Lung (tissue), 11 donors: ENCODE measurements at regions not wholly inside any gene's neighbourhood (a gene's known extent, or its start where the extent isn't known, plus 50 kb on each side); places are given as distances from the start of the nearest gene placed in this dataset.

Source experiments
- ATAC-seq: fragments of 200-7000 bp; cut with Tn5 transposase; one replicate; pipeline ENCODE4 v1.9.1; 2020; ENCODE audit warnings: moderate number of reproducible peaks; ENCODE audit not compliant: insufficient read depth, low FRiP score
- DNase-seq, 3 donors: peaks; one replicate each; pipeline ENCODE4 v3.0.0-alpha.2; 2013 to 2017
- H3K27ac ChIP-seq, 2 donors: one replicate each; pipeline ENCODE4 v1.5.1; 2013; ENCODE audit warnings: mild to moderate bottlenecking in 2 of 2, moderate library complexity in 2 of 2, control low read depth in 1 of 2, inconsistent platforms in 1 of 2, low read depth in 1 of 2, low read length in 1 of 2
- H3K27me3 ChIP-seq, 3 donors: one replicate each; pipeline ENCODE4 v1.5.1; 2013; ENCODE audit warnings: low read length in 2 of 3; ENCODE audit not compliant: control insufficient read depth in 3 of 3, insufficient read depth in 3 of 3
- H3K36me3 ChIP-seq, 4 donors: one replicate each; pipeline ENCODE4 v1.5.1; 2013; ENCODE audit warnings: low read length in 4 of 4, mild to moderate bottlenecking in 1 of 4, moderate library complexity in 1 of 4; ENCODE audit not compliant: control insufficient read depth in 4 of 4, insufficient read depth in 4 of 4
- H3K4me1 ChIP-seq, 5 donors: one replicate each; pipeline ENCODE4 v1.5.1; 2013; ENCODE audit warnings: low read length in 5 of 5, mild to moderate bottlenecking in 2 of 5, moderate library complexity in 1 of 5; ENCODE audit not compliant: control insufficient read depth in 5 of 5, insufficient read depth in 5 of 5
- H3K4me3 ChIP-seq: one replicate; pipeline ENCODE4 v1.5.1; 2013; ENCODE audit warnings: mild to moderate bottlenecking, control low read depth, moderate library complexity
- H3K9ac ChIP-seq, 2 donors: one replicate each; pipeline ENCODE4 v1.5.1; 2013; ENCODE audit warnings: low read length in 2 of 2, control low read depth in 1 of 2; ENCODE audit not compliant: insufficient read depth in 1 of 2
- H3K9me3 ChIP-seq, 4 donors: one replicate each; pipeline ENCODE4 v1.5.1; 2013; ENCODE audit warnings: low read length in 3 of 4, mild to moderate bottlenecking in 1 of 4, moderate library complexity in 1 of 4; ENCODE audit not compliant: control insufficient read depth in 4 of 4, insufficient read depth in 3 of 4
- CTCF ChIP-seq: IDR thresholded peaks from 2 replicates; pipeline ENCODE4 v1.5.1; 2012; ENCODE audit warnings: mild to moderate bottlenecking; ENCODE audit errors: control extremely low read depth, extremely low read depth
- WGBS, 2 donors: extraction: QIAGEN DNeasy Blood & Tissue Kit; methylation state at CpG; one replicate each; pipeline ENCODE4 v1.1.7; 2013; 5-methylcytosine and 5-hydroxymethylcytosine counted together
- donor health status: control.
- donor health status: control.
- donor health status: Bipolar disorder and iron deficiency.
- donor health status: healthy.
- donor health status: DM: yes; HTN: yes; CAD: no.

- no peak overlapping the region for H3K27ac ChIP-seq
- no peaks in the 10 kb centered on the region for H3K36me3 ChIP-seq
- DNase-seq (no peak), ATAC-seq (no peak)
- no peak overlapping the region for H3K4me3 ChIP-seq
- H3K27me3 ChIP-seq, result no peaks in the 10 kb centered on the region
- H3K9me3 ChIP-seq, result no peaks in the 10 kb centered on the region
- H3K9ac ChIP-seq, result no peak overlapping the region
- TF ChIP-seq CTCF, result no peak
- 84 to 89% methylated on average over 5 of the region's 5 CpGs for WGBS, 2 donors
- peaks cover 0 to 11% (median 0%) of the 10 kb centered on the region in 5 donors for H3K4me1 ChIP-seq
Observed at GRCh38 chr9:643966-644365, 197.5 kb upstream of the DMRT1 start.

GRCh38 chr9:647522-647921, 194.0 kb upstream of the DMRT1 start:
- no peak overlapping the region for H3K4me3 ChIP-seq
- no peak for DNase-seq
- 93 to 96% methylated on average over 4 of the region's 4 CpGs for WGBS, 2 donors

GRCh38 chr9:649128-650074, 192.1 kb upstream of the DMRT1 start:
- WGBS, 2 donors, result 80 to 87% methylated on average over 9 of the region's 9 CpGs
- no peaks in the 10 kb centered on the region for H3K9me3 ChIP-seq
- H3K4me1 ChIP-seq, result peaks cover 0 to 22% (median 3%) of the 10 kb centered on the region in 5 donors
- H3K4me3 ChIP-seq, result no peak overlapping the region
- no peaks in the 10 kb centered on the region for H3K36me3 ChIP-seq
- no peaks in the 10 kb centered on the region for H3K27me3 ChIP-seq
- TF ChIP-seq CTCF, result no peak
- no peak for ATAC-seq
- no peak overlapping the region for H3K9ac ChIP-seq
- DNase-seq, result no peak
- peak overlapping the region in 1 of 2 donors; percentile 78 for H3K27ac ChIP-seq

More at GRCh38 chr9:647522-647921, 194.0 kb upstream of the DMRT1 start:
- H3K9me3 ChIP-seq, result no peaks in the 10 kb centered on the region
- peaks cover 0 to 17% (median 3%) of the 10 kb centered on the region in 5 donors for H3K4me1 ChIP-seq
- no peaks in the 10 kb centered on the region for H3K27me3 ChIP-seq
- TF ChIP-seq CTCF, result no peak
- no peak for ATAC-seq
- no peaks in the 10 kb centered on the region for H3K36me3 ChIP-seq
- H3K27ac ChIP-seq, result peak overlapping the region in 1 of 2 donors; percentile 2
- H3K9ac ChIP-seq, result no peak overlapping the region
